Eye (tissue), 1 donor: ENCODE measurements at regions not wholly inside any gene's neighbourhood (a gene's known extent, or its start where the extent isn't known, plus 50 kb on each side); places are given as distances from the start of the nearest gene placed in this dataset.

ENCODE experiments used
- DNase-seq: peaks from one replicate; pipeline ENCODE4 v3.0.0-alpha.2; 2015

DNA sequence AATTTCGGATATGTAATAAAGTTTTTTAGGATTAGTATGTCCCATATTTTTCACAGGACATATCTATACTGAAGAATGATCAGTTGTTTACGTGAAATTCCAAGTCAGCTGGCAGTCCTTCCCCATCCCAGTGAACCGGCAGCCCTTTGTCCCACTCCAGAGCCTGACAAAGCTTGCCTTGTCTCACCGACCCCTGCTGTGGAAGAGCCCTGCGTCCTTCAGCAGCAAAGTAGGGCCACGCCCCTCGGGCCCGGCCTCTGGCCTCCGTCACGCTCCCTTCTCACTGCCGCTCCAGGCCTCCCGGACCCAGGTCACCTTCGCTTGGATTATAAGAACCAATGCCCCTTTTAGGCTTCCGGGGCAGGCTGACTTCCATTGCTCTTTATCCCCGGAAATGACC, 89.8 kb upstream of the TGIF1 start:
- DNase-seq, result peak; percentile 74

DNA sequence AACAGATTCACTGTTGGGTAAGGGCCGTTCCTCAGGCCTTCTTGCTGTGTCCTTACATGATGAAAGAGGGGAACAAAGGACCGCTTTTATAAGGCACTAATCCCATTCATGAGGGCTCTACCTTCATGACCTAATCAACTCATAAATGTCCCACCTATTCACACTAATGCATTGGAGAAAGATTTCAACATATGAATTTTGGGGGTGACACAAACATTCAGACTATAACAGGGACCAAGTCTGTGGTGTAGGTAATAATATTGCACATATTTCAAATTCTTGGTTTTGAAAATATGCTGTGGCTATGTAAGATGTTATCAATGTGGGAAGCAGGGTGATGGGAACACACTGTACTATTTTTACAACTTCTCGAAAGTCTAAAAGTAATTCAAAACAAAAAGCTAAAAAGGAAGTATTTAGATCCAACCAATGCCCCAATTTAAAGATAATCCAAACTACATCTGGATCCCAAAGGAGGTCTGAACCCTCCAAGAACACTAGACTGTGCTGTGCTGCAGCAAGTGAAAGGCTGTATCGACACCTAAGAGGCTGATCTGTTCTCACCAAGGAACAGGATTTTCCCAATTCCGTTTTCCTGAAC, 82.4 kb upstream of the TGIF1 start:
- no peak for DNase-seq

- DNase-seq, result no peak
Measured at GRCh38 chr18:3368193-3368592, 81.8 kb upstream of the TGIF1 start.

GRCh38 chr18:3379685-3380084, 70.3 kb upstream of the TGIF1 start:
- no peak for DNase-seq

- DNase-seq, result no peak
Measured at GRCh38 chr18:3380384-3380961, 69.5 kb upstream of the TGIF1 start.

GRCh38 chr18:3383381-3383915, 66.5 kb upstream of the TGIF1 start:
- DNase-seq, result no peak

DNA sequence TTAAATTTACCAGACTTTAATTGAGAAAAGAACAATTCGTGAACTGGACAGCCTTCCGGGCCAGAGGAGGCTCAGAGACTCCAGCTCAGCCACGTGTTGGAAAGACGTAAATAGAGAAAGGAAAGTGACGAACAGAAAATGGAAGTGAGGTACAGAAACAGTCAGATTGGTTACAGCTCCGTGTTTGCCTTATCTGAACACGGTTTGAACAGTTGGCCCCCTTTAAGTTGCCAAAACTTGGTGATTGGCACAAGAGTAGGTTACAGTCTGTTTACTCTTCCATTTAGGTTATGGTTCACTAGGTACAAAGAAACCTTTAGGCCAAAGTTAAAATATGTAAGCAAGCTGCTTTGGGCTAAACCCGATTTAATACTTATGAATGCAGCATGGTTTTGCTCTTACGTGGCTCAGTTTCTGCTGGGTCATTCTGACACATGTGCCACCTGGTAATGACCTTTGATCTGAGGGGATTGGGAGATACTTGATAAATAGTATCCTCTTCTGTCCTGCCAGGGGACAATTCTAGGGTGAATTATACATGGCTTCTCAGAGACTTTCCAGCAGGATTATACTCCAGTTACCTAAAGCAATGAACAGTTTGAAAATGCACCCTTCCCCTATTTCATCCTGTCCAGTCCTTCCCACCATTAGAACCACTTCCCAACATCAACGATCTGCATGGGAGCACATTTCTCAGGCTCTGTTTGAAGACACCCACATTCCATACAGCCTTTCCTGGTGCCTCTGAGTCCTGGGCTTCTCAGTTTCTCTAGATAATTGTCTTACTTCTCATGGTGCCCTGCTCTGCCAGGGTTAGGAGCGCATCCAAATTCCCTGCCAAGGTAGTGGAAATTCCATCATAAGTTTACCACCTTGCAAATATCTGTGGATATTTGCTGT, 65.1 kb upstream of the TGIF1 start:
- no peak for DNase-seq

DNA sequence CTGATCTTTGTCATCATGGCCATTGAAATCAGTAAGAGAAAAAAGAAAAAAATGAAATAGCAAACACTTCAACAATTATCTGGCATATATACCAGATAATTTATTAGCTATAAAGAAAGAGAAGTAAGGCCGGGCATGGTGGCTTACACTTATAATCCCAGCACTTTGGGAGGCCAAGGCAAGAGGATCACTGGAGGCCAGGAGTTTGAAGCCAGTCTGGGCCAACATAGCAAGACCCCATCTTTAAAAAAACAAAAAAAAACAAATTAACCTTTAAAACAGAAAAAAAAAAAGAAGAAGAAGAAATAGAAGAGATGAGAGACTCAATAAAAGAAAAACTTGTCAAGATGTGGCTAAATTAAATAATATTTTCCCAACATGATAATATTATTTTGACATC, 61.6 kb upstream of the TGIF1 start:
- DNase-seq, result no peak

GRCh38 chr18:3388980-3389379, 61.0 kb upstream of the TGIF1 start:
- DNase-seq, result no peak

DNA sequence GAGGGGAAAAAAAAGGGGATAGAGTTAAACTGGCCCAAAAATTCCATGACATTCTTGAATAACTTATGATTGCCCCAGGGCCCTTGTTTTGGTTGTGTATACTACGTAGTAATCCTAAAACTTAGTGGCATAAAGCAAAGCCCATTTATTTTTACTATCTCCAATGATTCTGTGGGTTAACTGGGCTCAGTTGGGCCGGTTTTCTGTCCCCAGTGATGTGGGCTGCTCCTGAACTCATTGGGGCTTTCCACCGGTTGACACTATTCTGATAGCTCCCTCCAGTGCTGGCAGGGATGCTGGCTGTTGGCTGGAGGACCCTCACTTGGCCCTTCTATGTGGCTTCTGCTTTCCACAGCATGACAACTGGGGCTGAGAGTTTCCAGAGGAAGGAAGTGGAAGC, 60.0 kb upstream of the TGIF1 start:
- no peak for DNase-seq

- no peak for DNase-seq
Measured at GRCh38 chr18:3391704-3392466, 58.1 kb upstream of the TGIF1 start.

- no peak for DNase-seq
Measured at GRCh38 chr18:3392467-3392855, 57.5 kb upstream of the TGIF1 start.

DNA sequence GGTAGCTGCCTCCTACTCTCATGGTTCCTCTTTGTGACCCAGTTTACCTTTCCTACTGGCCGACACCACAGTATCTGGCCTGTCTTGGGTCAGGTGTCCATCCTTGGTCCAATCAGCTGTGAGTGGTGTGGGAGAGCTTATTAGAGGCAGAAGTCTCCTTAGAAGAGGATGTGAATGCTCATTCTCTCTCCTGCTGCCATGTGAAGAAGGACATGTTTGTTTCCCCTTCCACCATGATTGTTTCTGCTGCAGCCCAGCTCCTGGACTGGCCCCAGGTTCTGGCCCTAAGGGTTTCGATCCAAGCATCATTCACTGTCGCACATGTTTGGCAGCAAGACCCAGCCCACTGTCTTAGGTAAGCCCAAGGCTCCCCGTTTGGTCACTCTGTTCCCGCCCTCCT, 55.3 kb upstream of the TGIF1 start:
- no peak for DNase-seq

DNA sequence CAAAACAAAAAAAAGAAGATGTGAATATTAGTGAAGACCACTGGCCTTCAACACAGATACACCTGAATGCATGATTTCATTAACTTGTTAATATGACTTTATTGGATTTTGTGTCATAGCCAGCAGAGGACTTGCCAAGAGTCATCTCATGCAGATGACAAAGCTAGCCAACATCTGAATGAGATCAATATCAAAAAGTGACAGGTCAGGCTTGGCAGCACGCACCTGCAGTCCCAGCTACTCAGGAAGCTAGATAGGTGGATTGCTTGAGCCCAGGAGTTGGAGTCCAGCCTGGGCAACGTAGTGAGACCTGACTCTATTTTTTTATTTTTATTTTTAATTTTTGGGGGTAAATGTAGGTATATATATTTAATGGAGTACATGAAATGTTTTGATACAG, 54.5 kb upstream of the TGIF1 start:
- DNase-seq, result no peak

DNA sequence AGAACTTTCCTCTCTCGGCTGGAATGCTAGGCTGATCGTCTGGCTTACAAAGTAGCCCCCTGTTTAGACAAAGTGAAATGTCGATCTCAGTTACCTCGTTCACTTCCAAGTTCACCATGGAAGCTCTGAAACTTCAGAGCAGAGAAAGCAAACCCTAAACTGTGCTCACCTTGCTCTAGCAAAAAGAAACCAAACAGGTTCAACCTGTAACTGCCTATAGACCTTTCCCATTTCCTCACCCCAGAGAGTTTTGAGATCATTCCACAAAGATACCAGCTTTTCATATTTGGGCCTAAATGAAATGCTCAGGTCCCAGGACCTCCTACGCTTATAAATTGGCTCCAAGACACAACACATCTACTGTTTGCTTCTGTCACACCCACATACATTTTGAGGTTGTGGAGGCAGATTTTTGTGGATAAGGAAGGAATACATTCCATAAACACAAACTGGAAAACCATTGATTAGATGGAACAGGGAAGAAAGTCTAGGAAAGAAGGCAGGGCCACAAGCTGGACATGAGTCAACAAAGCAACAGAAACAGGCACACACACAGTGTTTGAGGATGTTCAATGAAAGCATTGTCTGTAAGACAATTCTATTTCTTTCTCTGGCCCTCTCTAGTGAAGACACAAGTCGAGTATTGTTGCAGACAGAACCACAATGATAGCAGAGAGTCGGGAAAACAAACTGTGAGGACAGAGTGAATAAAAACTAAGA, 52.8 kb upstream of the TGIF1 start:
- DNase-seq, result no peak

DNA sequence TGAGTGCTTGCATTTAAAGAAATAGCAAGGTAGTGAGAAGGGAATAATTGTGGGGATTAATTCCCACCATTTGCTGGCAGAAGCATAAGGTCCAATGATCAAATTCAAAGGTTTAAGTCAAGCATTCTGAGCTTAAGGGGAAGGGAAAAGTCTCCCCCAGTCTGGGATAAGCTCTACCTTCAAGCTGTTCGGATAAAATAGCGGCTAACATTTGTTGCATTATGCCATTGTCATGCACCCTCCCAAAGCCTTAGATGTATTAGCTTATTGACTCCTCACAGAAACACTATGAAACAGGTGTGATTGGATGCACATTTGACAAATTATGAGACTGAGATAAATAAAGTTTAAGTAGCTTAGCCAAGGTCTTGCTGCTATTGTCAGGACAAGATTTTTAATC, 52.2 kb upstream of the TGIF1 start:
- no peak for DNase-seq
